SK-N-SH (cell line): ENCODE measurements at regions not wholly inside any gene's neighbourhood (a gene's known extent, or its start where the extent isn't known, plus 50 kb on each side); places are given as distances from the start of the nearest gene placed in this dataset.

ENCODE experiments used
- CTCF ChIA-PET: fragments of 300-600, 350-600 bp; formaldehyde crosslinking; extraction: SDS; loops from one replicate; lab custom pipeline; 2021; lab: Yijun Ruan, JAX
- POLR2A ChIA-PET: fragments of 350-600 bp; sonication (Branson Sonifier 250); formaldehyde crosslinking; extraction: SDS; loops from one replicate; lab custom pipeline; 2020; ENCODE audit warnings: antibody characterized with exemption, inconsistent platforms; lab: Yijun Ruan, JAX
- DNase-seq: peaks from one replicate; pipeline ENCODE4 v3.0.0; 2012
- H2AFZ ChIP-seq: fragments of 200-600 bp; sonication (generic); 2 replicates; pipeline ENCODE4 v1.8.1; 2016; ENCODE audit warnings: antibody characterized with exemption, mild to moderate bottlenecking, low read depth
- H3F3A ChIP-seq: fragments of 200-600 bp; sonication (generic); replicated peaks from 2 replicates; pipeline ENCODE3; 2016; ENCODE audit warnings: antibody characterized with exemption, mild to moderate bottlenecking; ENCODE audit not compliant: insufficient read depth
- H3K27ac ChIP-seq, 2 experiments: fragments of 200-500 bp in 1 of 2; fragments of 200-600 bp in 1 of 2; sonication (Bioruptor generic) in 1 of 2; sonication (generic), shearing (Covaris generic) in 1 of 2; 2 replicates each; pipeline versions ENCODE4 v1.5.1 to v1.6.1; 2014 to 2016; ENCODE audit warnings: low read depth in 2 of 2, inconsistent platforms in 1 of 2, low read length in 1 of 2, mild to moderate bottlenecking in 1 of 2, mixed read lengths in 1 of 2
- H3K27me3 ChIP-seq: fragments of 200-600 bp; sonication (generic), shearing (Covaris generic); 2 replicates; pipeline ENCODE4 v1.6.1; 2016; ENCODE audit warnings: mixed run types; ENCODE audit not compliant: insufficient read depth
- H3K36me3 ChIP-seq, 2 experiments: fragments of 200-500 bp in 1 of 2; fragments of 200-600 bp in 1 of 2; sonication (Bioruptor generic) in 1 of 2; sonication (generic) in 1 of 2; replicated peaks in 1 of 2; 2 replicates each; pipeline versions ENCODE3 to v1.5.1; 2014 to 2016; ENCODE audit warnings: low read length in 1 of 2, mild to moderate bottlenecking in 1 of 2; ENCODE audit not compliant: insufficient read depth in 2 of 2, control insufficient read depth in 1 of 2
- H3K4me1 ChIP-seq, 2 experiments: fragments of 200-500 bp in 1 of 2; fragments of 200-600 bp in 1 of 2; sonication (Bioruptor generic) in 1 of 2; sonication (generic), shearing (Covaris generic) in 1 of 2; 2 replicates each; pipeline versions ENCODE4 v1.5.1 to v1.6.1; 2014 to 2016; ENCODE audit warnings: low read depth in 1 of 2, low read length in 1 of 2, mixed run types in 1 of 2; ENCODE audit not compliant: insufficient read depth in 2 of 2, control insufficient read depth in 1 of 2
- H3K4me2 ChIP-seq: fragments of 200-600 bp; sonication (generic), shearing (Covaris generic); 2 replicates; pipeline ENCODE4 v1.6.1; 2017; ENCODE audit warnings: mixed run types
- H3K4me3 ChIP-seq, 2 experiments: fragments of 200-500 bp in 1 of 2; fragments of 200-600 bp in 1 of 2; sonication (Bioruptor generic) in 1 of 2; sonication (generic), shearing (Covaris generic) in 1 of 2; 2 replicates each; pipeline versions ENCODE4 v1.5.1 to v1.8.1; 2014 to 2016; ENCODE audit warnings: low read depth in 2 of 2, inconsistent platforms in 1 of 2, low read length in 1 of 2, mild to moderate bottlenecking in 1 of 2, mixed read lengths in 1 of 2, moderate library complexity in 1 of 2
- H3K79me2 ChIP-seq: fragments of 200-600 bp; sonication (generic); 2 replicates; pipeline ENCODE4 v1.8.1; 2017; ENCODE audit warnings: mild to moderate bottlenecking; ENCODE audit not compliant: insufficient read depth
- H3K9ac ChIP-seq: fragments of 200-600 bp; sonication (generic); 2 replicates; pipeline ENCODE4 v1.6.1; 2017; ENCODE audit warnings: mixed run types
- H3K9me2 ChIP-seq: fragments of 200-600 bp; sonication (generic); 2 replicates; pipeline ENCODE4 v1.6.1; 2017; ENCODE audit warnings: mixed run types
- H3K9me3 ChIP-seq: fragments of 200-600 bp; sonication (generic); 2 replicates; pipeline ENCODE4 v1.6.1; 2017; ENCODE audit warnings: mixed run types, mild to moderate bottlenecking, moderate library complexity
- H4K20me1 ChIP-seq: fragments of 200-600 bp; sonication (generic); 2 replicates; pipeline ENCODE4 v1.6.1; 2017; ENCODE audit warnings: mild to moderate bottlenecking, mixed run types; ENCODE audit not compliant: insufficient read depth
- CHD2 ChIP-seq: fragments of 150-350 bp; IDR thresholded peaks from 2 replicates; pipeline ENCODE4 v1.6.1; 2018; ENCODE audit warnings: low read length; ENCODE audit not compliant: partially characterized antibody
- EZH2phosphoT487 ChIP-seq: fragments of 200-600 bp; sonication (generic); IDR thresholded peaks from 2 replicates; pipeline ENCODE4 v1.6.1; 2017; ENCODE audit warnings: low read depth, mixed run types, mild to moderate bottlenecking, antibody characterized with exemption, moderate library complexity, borderline replicate concordance
- FOSL2 ChIP-seq: IDR thresholded peaks from 2 replicates; pipeline ENCODE4 v1.4.0; 2012; ENCODE audit warnings: low read depth, mild to moderate bottlenecking, moderate library complexity, borderline replicate concordance
- FOXM1 ChIP-seq: IDR thresholded peaks from 2 replicates; pipeline ENCODE4 v1.4.0; 2012; ENCODE audit warnings: low read depth, mild to moderate bottlenecking
- GATA2 ChIP-seq: sonication (generic); formaldehyde crosslinking; IDR thresholded peaks from 2 replicates; pipeline ENCODE4 v1.5.0; 2020; ENCODE audit warnings: mild to moderate bottlenecking, missing genetic modification reagents
- NRF1 ChIP-seq: IDR thresholded peaks from 2 replicates; pipeline ENCODE4 v1.6.1; 2012; ENCODE audit warnings: low read depth, mild to moderate bottlenecking, low read length
- RAD21 ChIP-seq: IDR thresholded peaks from 2 replicates; pipeline ENCODE4 v1.6.1; 2012; ENCODE audit warnings: mild to moderate bottlenecking, low read length
- RCOR1 ChIP-seq: fragments of 150-350 bp; IDR thresholded peaks from 2 replicates; pipeline ENCODE4 v1.6.1; 2017; ENCODE audit warnings: antibody characterized with exemption, low read length
- REST ChIP-seq: IDR thresholded peaks from 2 replicates; pipeline ENCODE4 v1.6.1; 2012; ENCODE audit warnings: mild to moderate bottlenecking, low read depth, low read length, moderate library complexity
- RXRA ChIP-seq: IDR thresholded peaks from 2 replicates; pipeline ENCODE4 v1.4.0; 2012; ENCODE audit warnings: low read depth, mild to moderate bottlenecking, borderline replicate concordance
- SIN3A ChIP-seq: IDR thresholded peaks from 2 replicates; pipeline ENCODE4 v1.6.1; 2012; ENCODE audit warnings: low read depth, mild to moderate bottlenecking, low read length, moderate library complexity, borderline replicate concordance
- TAF1 ChIP-seq: IDR thresholded peaks from 2 replicates; pipeline ENCODE4 v1.6.1; 2012; ENCODE audit warnings: low read depth, mild to moderate bottlenecking, low read length, moderate library complexity, borderline replicate concordance
- TEAD4 ChIP-seq: IDR thresholded peaks from 2 replicates; pipeline ENCODE4 v1.4.0; 2012; ENCODE audit warnings: mild to moderate bottlenecking, borderline replicate concordance; ENCODE audit not compliant: insufficient read depth
- WGBS: methylation state at CpG from one replicate; pipeline ENCODE4 v1.1.6; 2017; ENCODE audit warnings: low lambda C conversion rate; 5-methylcytosine and 5-hydroxymethylcytosine counted together
- TF ChIP-seq, protein P1 (sequence below): IDR thresholded peaks from 2 replicates; pipeline ENCODE4; 2012
- TF ChIP-seq, protein P2 (sequence below): fragments of 150-350 bp; IDR thresholded peaks from 2 replicates; pipeline ENCODE4 v1.6.1; 2017; ENCODE audit warnings: antibody characterized with exemption, low read length, low read depth, borderline replicate concordance

GRCh38 chr3:13963137-13963886, 83.4 kb upstream of the WNT7A start:
- Histone ChIP-seq H4K20me1 (no peaks in the 10 kb centered on the region), H3K36me3 (no peaks in the 10 kb centered on the region), H3F3A (no peaks in the 10 kb centered on the region), H3K4me3 (no peak overlapping the region), H3K4me2 (no peak overlapping the region), H2AFZ (no peak overlapping the region), H3K9me2 (no peaks in the 10 kb centered on the region), H3K9ac (no peak overlapping the region), H3K27me3 (no peaks in the 10 kb centered on the region), H3K27ac (no peak overlapping the region), H3K4me1 (no peaks in the 10 kb centered on the region), H3K79me2 (no peaks in the 10 kb centered on the region), H3K9me3 (no peaks in the 10 kb centered on the region)
- WGBS, result 21% methylated on average over 4 of the region's 4 CpGs
- TF ChIP-seq, protein P1, sequence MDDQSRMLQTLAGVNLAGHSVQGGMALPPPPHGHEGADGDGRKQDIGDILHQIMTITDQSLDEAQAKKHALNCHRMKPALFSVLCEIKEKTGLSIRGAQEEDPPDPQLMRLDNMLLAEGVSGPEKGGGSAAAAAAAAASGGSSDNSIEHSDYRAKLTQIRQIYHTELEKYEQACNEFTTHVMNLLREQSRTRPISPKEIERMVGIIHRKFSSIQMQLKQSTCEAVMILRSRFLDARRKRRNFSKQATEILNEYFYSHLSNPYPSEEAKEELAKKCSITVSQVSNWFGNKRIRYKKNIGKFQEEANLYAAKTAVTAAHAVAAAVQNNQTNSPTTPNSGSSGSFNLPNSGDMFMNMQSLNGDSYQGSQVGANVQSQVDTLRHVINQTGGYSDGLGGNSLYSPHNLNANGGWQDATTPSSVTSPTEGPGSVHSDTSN, result no peak
- no peak for TF ChIP-seq CHD2
- TF ChIP-seq EZH2phosphoT487, result no peak
- TF ChIP-seq TEAD4, result no peak
- TF ChIP-seq RAD21, result no peak
- TF ChIP-seq NRF1, result no peak
- TF ChIP-seq TAF1, result no peak
- no peak for TF ChIP-seq REST
- TF ChIP-seq RXRA, result no peak
- TF ChIP-seq, protein P2, sequence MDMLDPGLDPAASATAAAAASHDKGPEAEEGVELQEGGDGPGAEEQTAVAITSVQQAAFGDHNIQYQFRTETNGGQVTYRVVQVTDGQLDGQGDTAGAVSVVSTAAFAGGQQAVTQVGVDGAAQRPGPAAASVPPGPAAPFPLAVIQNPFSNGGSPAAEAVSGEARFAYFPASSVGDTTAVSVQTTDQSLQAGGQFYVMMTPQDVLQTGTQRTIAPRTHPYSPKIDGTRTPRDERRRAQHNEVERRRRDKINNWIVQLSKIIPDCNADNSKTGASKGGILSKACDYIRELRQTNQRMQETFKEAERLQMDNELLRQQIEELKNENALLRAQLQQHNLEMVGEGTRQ, result no peak
- no peak for TF ChIP-seq FOSL2
- TF ChIP-seq FOXM1, result no peak
- TF ChIP-seq GATA2, result no peak
- no peak for TF ChIP-seq RCOR1
- no peak for TF ChIP-seq SIN3A
- ChIA-PET CTCF (no interaction called here), POLR2A (no interaction called here)
- no peak for DNase-seq
